ENCODE measurements at regions not wholly inside any gene's neighbourhood (a gene's known extent, or its start where the extent isn't known, plus 50 kb on each side); places are given as distances from the start of the nearest gene placed in this dataset.
A peak's percentile ranks its signal among the peaks of the same experiment; 100 is the strongest.
"Not testable (repeated sequence)": the region's sequence is repeated elsewhere in the genome, so short reads cannot be mapped to it uniquely, and the experiment has no call there.

DNA sequence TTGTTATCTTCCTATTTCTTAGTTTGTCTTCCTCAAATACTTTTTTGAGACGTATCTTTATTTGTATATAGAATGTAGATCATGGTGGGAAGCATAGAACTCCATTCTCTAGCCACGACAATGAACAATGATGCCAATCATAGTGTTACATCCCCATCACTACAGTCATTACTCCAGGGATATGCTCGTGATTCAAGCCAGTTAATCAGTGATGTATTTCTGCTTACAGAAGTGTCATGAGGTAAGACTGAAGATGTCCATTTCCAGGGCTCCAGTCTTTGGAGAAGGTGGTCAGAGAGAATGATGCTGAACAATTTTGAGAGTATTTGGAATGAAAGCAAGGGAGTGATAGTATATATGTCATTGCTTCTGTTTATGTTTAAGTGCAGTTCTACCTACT is 777.2 kb upstream of the TMEFF2 start:
- no peak for DNase-seq

DNA sequence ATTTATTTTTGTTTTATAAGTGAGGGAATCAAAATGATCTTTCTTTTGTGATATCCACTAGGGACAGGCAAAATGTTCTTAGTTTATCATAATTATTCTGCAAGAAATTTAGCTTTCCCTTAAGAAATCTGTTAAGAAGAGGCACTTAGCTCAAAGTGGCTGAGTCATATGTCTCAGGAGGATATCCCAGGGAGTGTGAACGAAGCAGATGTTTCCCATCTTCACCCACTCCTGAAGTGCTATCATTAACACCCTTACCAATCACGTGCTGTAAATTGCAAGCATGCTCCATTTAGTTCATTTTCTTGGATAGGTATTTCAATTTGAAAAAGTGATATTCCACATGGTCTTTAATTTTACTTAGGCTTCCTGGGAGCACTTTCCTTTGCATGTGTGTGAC is 774.3 kb upstream of the TMEFF2 start:
- no peak for DNase-seq

DNA sequence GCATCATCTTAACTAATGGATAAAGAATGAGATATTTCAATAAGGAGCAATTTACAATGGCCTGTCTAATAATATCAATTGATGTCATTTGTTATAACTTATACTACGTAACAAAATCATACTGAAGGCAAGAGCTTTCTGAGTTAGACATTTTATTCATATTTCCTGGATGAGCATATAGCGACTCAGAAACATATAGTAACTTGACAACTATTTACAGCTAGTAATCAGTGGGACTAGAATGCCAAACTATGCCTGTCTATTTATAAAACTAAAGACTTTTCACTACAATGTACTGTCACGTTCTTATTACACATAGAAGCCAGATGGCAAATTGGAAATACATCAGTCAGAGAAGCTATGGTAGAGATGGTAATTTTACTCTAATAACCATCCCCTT is 766.2 kb upstream of the TMEFF2 start:
- no peak for DNase-seq

DNA sequence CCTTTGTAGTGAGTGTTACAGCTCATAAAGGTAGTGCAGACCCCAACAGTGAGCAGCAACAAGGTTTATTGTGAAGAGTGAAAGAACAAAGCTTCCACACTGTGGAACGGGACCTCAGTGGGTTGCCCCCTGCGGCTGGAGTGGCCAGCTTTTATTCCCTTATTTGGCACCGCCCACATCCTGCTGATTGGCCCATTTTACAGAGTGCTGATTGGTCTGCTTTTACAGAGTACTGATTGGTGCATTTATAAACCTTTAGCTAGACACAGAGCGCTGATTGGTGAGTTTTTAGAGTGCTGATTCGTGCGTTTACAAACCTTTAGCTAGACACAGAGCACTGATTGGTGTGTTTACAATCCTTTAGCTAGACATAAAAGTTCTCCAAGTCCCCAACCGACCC is 763.9 kb upstream of the TMEFF2 start:
- DNase-seq: not testable (repeated sequence)

DNA sequence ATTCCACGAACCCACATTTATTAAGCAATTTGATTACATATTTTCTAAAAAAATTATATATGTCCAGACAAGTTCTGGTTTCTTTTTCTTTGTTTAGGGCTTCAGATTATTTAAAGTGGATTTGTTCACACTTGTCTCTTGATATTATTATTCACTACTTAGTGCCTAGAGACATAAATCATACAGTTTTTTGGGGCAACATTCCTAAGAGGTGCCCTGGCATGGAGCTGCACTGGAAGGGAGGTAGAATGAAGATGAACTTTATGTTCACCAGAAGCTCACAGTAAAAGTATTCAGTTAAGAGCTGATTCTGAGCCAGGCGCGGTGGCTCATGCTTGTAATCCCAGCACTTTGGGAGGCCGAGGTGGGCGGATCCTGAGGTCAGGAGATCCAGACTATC is 762.7 kb upstream of the TMEFF2 start:
- no peak for DNase-seq

DNA sequence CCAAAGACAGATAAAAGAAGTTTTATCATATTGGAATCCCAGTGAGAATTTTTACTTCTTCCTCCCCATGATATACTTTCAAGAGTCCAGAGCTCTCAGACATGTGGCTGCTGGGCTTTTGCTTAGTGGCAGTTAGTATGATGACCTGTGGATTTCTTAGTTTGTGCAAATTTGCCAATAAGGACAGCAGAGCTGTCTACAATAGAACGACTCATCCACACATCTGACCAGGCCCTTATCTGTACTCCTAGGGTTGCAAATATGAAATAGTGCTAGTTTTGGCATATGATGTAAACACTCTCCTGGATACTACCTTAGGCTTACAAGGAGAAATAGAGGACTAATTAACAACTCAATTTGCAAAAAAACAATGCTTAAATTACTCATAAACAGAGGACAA is 758.4 kb upstream of the TMEFF2 start:
- no peak for DNase-seq

DNA sequence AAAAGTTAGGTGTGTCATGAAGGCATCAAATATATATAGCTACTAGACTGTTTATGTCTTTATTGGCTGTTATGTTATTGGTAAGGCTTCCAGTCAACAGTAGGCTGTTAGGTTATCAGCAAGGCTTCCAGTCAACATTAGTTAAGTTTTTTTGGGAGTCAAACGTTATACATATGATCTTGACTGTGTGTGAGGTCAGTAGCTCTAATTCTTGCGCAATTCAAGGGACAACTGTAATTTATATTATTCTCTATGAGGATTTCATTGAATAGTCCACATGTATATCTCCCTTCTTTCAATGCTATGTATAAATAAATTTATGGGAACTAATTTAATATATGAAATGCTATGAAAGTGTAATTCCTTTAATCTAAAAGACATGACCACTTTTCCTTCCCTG is 757.5 kb upstream of the TMEFF2 start:
- DNase-seq: no peak

DNA sequence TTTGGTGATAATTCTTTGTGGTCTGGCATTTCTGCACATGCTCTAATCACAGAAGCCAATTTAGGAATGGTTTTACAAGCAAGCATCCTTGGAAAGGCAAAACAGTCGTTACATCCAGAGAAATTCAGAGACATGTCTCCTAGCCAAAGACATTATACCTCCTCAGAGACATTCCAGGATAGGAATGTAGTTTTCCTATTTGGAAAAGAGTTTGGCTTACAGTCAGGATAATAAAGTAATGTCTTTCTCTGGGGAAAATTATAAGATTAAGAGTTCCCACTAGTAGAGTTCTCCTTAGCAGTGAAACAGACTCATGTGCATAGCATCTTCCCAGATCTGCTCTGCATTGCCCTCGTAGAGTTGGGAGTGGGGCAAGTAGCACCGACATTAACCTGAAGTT is 753.6 kb upstream of the TMEFF2 start:
- DNase-seq: no peak

DNA sequence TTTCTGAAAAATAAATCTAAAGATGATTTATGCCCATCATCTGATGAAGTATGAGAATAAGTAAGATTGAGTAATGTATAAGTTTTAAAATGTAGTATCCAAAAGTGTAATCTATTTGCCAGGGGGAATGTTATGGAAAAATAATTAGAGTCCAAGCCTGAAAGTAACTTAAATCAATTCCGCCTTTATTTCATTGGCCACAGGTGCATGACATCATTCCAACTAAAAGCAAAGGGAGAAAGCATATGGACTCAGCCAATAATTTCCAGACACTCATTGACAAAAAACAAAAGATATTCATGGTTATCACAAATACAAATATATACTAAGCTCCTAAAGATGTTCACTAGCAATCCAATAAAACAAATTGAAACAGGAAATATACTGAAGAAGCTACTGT is 752.6 kb upstream of the TMEFF2 start:
- no peak for DNase-seq

DNA sequence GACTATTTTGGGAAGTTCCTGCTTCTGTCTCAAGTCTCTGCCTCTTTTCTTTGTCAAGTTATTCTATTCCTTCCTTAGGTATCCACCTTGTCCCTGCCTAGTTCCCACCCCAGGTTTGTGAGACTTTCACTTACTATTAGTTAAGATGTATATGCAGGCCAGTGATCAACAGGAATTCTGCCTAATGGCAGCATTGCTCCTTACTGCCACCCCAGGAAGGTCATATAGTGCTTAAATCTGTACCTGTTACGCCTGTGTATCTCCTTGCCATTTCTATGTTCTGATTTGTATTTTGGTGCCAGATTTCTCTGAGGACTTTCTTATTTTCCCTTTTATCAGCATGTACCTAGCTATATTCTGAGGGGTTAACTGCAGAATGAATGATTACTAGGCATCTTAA is 746.0 kb upstream of the TMEFF2 start:
- DNase-seq: no peak

DNA sequence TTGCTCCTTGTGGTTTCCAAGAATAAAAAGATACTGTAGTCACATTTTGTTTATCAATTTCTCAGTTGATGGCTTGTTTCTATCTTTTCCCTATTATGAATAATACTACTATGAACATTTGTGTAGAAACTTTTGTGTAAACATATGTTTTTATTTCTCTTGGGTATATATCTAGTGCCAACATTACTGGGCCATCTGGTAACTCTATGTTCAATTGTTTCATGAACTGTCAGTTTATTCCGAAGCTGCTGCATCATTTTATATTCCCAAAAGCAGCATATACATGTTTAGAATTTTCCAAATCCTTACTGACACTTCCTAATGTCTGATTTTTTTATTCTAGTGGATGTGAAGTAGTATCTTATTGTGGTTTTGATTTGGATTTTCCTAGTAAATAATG is 737.6 kb upstream of the TMEFF2 start:
- peak; percentile 33 for DNase-seq

DNA sequence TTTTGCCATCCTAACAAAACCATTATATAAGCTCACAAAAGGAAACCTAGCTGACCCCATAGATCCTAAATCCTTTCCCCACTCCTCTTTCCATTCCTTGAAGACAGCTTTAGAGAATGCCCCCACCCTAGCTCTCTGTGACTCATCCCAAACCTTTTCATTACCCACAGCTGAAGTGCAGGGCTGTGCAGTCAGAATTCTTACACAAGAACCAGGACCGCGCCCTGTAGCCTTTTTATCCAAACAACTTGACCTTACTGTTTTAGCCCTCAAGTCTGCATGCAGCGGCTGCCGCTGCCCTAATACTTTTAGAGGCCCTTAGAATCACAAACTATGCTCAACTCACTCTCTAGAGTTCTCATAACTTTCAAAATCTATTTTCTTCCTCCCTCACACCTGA is 726.9 kb upstream of the TMEFF2 start:
- not testable (repeated sequence) for DNase-seq

DNA sequence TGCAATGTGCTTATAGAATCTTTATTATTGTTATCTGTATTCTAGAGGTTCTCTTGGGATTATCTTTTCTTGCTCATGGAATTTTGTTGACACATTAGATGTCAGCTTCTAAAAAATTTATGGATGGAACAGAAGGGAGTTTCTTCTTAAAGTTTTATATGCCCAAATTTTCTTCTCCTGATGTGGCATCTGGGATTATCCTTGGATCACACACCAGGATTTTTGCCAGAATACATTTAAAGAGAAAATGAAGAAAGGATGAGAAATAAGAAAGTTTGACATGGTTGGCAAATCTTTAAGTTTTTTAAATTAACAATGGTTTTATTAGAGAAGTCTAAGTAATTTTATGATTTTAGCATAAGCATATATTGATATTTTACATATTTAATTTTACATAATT is 706.7 kb upstream of the TMEFF2 start:
- DNase-seq: no peak

DNA sequence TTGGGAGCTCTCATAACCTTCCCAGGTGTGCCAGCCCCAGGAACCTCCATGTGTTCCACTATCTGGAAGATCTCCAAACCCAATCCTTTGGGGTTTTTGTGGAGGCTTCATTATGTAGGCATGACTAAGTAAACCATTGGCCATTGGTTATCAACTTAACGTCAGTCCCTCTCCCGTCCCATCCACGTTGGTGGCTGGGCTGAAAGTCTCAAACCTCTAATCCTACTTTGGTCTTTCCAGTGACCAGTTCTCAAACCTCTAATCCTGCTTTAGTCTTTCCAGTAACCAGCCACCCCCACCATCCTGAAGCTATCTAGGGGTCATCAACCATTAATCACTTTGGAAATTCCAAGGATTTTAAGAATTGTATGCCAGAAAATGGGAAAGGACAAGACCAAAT is 704.7 kb upstream of the TMEFF2 start:
- DNase-seq: no peak

DNA sequence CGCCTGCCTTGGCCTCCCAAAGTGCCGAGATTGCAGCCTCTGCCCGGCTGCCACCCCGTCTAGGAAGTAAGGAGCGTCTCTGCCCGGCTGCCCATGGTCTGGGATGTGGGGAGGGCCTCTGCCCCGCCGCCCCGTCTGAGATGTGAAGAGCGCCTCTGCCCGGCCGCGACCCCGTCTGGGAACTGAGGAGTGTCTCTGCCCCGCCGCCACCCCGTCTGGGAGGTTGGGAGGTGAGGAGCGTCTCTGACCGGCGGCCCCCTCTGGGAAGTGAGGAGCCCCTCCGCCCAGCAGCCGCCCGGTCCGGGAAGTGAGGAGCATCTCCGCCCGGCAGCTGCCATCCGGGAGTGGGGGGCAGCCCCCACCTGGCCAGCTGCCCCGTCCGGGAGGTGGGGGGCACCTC is 699.2 kb upstream of the TMEFF2 start:
- DNase-seq: not testable (repeated sequence)

DNA sequence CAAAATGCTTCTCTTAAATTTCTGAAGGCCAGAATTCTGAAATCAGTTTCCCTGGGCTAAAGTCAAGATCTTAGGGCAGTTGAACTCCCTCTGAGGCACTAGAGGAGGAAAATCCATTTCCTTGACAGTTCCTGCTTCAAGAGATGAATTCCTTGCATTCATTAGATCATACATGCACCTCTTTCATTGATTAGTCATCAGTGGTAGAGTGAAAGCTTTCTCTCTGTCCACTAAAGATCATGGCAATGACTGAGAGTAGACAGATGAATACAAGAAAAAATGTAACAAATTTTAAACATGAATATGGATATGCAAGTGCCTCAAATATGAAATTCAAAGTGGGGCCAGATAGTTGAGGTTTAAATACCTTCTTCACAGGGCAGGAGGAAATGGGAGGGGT is 693.4 kb upstream of the TMEFF2 start:
- DNase-seq: no peak

DNA sequence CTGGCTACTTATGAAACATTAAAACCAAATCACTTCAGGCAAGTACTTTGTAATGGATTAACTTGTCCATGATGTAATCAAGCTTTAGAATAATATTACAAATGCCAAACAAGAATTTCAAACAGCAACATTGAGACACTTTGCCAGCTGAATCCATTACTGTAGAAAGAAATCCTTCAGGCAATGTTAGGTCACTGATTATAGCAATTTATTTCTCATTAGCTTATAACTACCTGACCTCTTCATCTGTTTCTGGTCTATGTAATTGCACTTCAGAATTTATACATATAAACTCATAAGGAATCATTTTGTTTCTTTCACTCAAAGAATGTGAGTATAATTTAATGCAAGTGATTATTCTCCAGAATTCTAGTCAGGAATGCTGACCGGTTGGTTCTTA is 692.6 kb upstream of the TMEFF2 start:
- no peak for DNase-seq

DNA sequence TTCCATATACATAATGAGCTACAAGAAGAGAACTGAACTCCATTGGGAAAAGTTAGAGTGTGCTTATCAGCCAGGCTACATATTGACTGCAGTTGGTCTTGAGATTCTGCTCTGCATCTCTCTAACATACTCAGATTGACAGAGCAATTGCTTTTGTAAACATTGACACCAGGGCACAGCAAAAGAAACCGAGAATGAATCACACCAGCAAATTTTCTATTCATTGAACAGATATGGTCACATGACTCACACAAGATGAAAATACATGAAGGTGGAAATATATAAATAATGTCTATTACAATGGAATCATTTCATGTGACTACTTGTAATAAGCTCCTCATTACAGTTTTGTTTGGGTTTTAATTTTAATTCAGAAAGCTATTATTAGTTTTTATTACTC is 691.9 kb upstream of the TMEFF2 start:
- no peak for DNase-seq

DNA sequence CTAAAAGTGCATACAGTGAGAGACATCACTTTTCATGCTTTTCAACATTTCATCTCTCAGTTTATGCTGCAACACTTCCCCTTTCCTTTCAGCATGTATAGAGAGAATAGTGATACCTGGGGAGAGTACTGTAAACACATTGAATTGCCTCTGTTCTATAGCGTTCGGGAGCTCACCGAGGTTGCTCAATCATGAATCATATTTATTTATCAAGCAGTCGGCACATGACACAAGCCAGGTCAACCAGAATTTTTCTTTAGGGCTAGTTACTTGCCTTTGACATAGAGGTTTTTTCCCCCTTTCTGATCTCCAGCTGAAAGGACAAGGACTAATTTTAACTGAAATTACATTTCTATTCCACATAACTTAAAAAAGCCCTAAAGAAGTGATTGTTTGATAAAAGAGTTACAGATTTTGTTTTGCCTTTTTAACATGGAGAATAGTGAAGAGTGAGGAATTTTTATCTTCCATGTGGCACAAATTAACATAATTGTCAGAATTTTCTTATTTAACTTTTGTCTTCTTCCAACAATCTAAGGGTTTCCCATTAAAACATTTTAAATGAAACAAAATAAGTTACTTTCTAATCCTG is 690.9 kb upstream of the TMEFF2 start:
- DNase-seq: no peak

DNA sequence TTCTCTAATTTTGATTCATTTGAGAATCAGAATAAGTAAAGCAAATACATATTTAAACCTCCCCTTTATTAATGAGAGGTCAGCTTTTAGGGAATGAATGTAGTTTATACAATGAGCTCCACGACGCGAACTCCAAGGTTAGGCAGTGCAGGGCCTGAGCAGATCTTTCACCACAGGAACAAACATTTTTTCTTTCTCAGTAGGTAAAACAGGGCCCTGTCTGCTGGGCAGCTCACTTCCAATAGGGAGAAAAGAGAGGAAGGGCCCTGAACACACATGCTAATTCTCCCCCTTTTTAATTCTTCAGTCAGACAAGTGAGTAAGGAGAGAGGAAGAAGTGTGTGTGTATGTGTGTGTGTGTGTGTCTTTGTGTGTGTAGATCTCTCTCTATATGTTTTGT is 682.4 kb upstream of the TMEFF2 start:
- no peak for DNase-seq

DNA sequence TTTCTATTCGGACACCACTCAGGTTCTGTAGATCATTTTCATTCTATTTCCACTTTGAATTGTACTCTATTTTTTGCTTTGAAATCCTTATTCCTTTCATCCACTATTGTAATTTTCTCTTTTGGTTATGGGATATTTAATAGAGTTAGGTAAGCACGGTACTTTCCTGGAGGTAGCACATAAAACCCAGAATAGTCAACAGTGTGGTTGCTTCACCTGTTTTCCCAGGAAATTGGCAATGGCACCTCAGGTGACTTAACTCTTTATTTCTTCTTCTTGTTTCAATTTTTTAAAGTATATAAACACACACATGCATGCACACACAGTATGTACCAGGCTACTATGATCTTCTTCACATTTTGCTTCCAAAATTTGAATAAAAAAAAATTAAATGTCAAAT is 682.0 kb upstream of the TMEFF2 start:
- DNase-seq: no peak

DNA sequence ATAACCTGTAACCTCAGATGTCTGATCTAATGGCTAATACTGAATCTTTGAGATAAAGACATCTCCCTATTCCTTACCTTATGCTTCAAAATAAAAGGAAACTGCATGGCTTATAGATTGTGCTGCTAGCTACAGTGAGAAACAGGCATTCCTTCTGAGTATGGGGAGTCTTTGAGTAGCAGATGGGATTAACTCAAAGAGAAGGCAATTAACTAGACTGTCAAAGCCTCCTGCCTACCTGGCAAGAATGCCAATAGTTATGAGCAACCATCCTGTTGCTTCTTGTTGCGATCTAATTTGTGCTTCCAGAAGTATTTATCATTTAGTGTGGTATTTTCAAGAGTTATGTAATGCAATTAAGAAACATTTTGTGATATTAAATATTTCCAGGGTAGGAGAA is 660.0 kb upstream of the TMEFF2 start:
- no peak for DNase-seq

DNA sequence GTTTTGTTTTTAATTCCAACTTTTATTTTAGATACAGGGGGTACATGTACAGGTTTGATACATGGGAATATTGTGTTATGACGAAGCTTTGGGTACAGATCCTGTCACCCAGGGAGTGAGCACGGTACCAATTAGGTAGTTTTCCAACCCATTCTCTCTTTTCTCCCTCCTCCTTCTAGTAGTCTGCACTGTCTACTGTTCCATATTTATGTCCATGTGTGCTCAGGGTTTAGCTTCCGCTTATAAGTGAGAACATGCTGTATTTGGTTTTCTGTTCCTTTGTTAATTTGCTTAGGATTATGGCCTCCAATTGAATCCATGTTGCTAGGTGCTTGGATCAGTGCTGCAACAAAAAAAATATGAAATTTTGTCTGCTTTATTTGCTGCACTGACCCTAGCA is 659.3 kb upstream of the TMEFF2 start:
- no peak for DNase-seq

DNA sequence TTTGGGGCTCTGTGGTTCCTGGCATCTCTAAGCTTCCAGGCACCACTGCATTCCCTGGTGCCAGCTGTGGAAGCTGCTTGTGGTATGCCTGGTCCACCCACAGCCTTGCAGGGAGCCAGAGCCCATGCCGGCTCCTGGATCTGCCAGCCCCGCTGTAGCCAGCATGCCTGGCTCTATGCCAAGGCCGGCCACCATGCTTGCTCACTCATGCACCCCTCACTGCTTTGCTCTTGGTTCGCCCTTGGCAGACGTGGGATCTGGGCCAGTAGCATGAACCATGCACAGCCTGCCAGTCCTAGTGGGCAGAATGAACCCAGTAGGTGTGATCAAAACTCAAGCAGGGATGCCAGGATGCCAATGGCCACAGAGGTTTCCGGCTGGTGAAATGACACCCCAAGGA is 634.2 kb upstream of the TMEFF2 start:
- DNase-seq: no peak

DNA sequence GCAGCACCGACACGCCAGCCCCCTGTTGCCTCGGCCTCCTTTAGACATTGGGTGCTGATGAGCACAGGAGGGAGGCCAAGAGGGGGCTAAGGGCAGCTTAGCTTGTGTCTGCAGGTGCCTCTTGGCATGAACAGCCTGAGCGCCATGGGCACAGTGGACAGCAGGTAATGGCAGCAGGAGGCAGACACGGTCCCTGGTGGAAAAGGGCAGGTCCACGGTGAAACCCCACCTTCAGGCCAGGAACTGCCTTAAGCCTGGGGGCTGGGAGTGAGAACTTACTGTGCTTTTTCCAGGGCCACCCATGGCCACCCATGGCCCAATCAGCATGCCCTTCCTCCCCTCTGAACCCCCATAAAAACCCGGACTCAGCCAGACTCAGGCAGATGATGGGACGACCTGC is 633.4 kb upstream of the TMEFF2 start:
- DNase-seq: no peak

DNA sequence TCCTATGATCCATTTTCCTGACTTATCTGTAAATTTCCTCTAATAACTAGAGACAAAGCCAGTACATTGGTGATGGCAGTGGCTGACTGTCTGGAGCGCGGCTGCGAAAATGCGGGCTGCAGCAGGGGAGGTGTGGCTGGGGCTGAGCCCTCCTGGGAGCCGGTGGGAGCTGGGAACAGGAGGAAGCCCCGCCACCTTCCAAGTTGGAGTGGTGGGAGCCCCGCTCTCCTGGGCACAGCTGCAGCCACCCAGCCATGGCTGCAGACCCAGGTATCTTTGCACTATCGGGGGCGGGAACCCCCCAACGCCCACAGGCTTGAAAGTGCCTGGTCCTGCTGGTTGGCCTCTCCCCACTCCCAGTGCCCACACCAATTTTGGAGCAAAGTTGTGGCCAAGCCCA is 633.0 kb upstream of the TMEFF2 start:
- DNase-seq: no peak

Data from NCI-H1694 treated with DMSO at 0.1 percent for 48 hours (cell line).